H1 (cell line): ENCODE measurements at regions not wholly inside any gene's neighbourhood (a gene's known extent, or its start where the extent isn't known, plus 50 kb on each side); places are given as distances from the start of the nearest gene placed in this dataset.

Experiments
- CBX5 ChIP-seq: fragments of 300-800, 300-1000 bp; sonication (generic); IDR thresholded peaks from 2 replicates; pipeline ENCODE4 v1.7.1; 2016; ENCODE audit warnings: antibody characterized with exemption, low read length, low read depth
- CEBPB ChIP-seq: IDR thresholded peaks from 2 replicates; pipeline ENCODE4 v1.6.1; 2012; ENCODE audit warnings: low read depth, low read length
- EZH2 ChIP-seq: fragments of 200-600 bp; sonication (generic); IDR thresholded peaks from 2 replicates; pipeline ENCODE4 v1.7.1; 2012; ENCODE audit warnings: low read depth, mild to moderate bottlenecking, moderate library complexity, low read length, inconsistent platforms; ENCODE audit not compliant: severe bottlenecking
- HDAC2 ChIP-seq, 2 experiments: fragments of 300-600 bp in 1 of 2; sonication (generic) in 1 of 2; IDR thresholded peaks; 2 replicates each; pipeline ENCODE4 v1.6.1; 2011 to 2012; ENCODE audit warnings: low read depth in 2 of 2, low read length in 2 of 2, mild to moderate bottlenecking in 2 of 2, moderate library complexity in 2 of 2, borderline replicate concordance in 1 of 2, inconsistent platforms in 1 of 2
- POLR2A ChIP-seq, 2 experiments: IDR thresholded peaks; 1 replicate in 1 of 2; 2 replicates in 1 of 2; pipeline ENCODE4 v1.6.1; 2011; ENCODE audit warnings: low read depth in 2 of 2, low read length in 2 of 2, mild to moderate bottlenecking in 2 of 2; ENCODE audit errors: control extremely low read depth in 1 of 2
- POLR2AphosphoS5 ChIP-seq: IDR thresholded peaks from 2 replicates; pipeline ENCODE4 v1.6.1; 2011; ENCODE audit warnings: low read depth, low read length
- SP2 ChIP-seq: IDR thresholded peaks from 2 replicates; pipeline ENCODE4 v1.6.1; 2012; ENCODE audit warnings: mild to moderate bottlenecking, low read length, inconsistent platforms
- SP4 ChIP-seq: IDR thresholded peaks from 2 replicates; pipeline ENCODE4 v1.6.1; 2012; ENCODE audit warnings: low read length, inconsistent platforms
- YY1 ChIP-seq: IDR thresholded peaks from 2 replicates; pipeline ENCODE4 v1.6.1; 2011; ENCODE audit warnings: low read depth, mild to moderate bottlenecking, low read length
- TF ChIP-seq, protein P1 (sequence below): IDR thresholded peaks from 2 replicates; pipeline ENCODE4 v1.6.1; 2011; ENCODE audit warnings: low read depth, mild to moderate bottlenecking, low read length; ENCODE audit not compliant: insufficient read depth
- TF ChIP-seq, protein P2 (sequence below), 3 experiments: IDR thresholded peaks; 1 replicate in 2 of 3; 2 replicates in 1 of 3; pipeline versions ENCODE4 v1.5.1 to v1.6.1; 2011; ENCODE audit warnings: low read length in 3 of 3, mild to moderate bottlenecking in 3 of 3, inconsistent platforms in 2 of 3, low read depth in 1 of 3, moderate library complexity in 1 of 3; ENCODE audit not compliant: insufficient read depth in 1 of 3; ENCODE audit errors: control extremely low read depth in 1 of 3

DNA sequence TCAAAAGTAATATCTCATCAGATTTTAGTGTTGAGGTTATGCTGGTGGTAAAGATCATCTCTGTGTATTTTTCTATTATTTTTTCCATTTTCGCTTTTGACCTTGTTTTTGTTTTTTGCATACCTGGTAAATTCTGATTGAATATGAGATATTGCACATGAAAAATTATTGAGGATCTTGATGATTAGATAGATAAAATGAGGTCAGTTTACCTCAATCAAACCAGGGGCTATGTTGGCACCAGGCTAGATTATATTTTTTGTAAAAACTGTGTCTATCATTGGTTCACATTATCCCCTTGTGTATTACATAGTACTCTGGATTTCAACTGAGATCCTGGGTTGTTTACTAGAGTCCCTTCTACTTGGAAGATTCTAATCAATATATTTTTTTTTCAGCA lies 774.9 kb upstream of the ZNF608 start:
- TF ChIP-seq, protein P1, sequence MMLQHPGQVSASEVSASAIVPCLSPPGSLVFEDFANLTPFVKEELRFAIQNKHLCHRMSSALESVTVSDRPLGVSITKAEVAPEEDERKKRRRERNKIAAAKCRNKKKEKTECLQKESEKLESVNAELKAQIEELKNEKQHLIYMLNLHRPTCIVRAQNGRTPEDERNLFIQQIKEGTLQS: no peak
- no peak for TF ChIP-seq CBX5
- no peak for TF ChIP-seq EZH2
- TF ChIP-seq CEBPB: no peak
- no peak for TF ChIP-seq HDAC2 (IDR thresholded peaks at IDR 0.05; ENCODE audit: borderline replicate concordance in 1 of 2, low read depth in 2 of 2, low read length in 2 of 2)
- TF ChIP-seq SP4: no peak
- TF ChIP-seq, protein P2, sequence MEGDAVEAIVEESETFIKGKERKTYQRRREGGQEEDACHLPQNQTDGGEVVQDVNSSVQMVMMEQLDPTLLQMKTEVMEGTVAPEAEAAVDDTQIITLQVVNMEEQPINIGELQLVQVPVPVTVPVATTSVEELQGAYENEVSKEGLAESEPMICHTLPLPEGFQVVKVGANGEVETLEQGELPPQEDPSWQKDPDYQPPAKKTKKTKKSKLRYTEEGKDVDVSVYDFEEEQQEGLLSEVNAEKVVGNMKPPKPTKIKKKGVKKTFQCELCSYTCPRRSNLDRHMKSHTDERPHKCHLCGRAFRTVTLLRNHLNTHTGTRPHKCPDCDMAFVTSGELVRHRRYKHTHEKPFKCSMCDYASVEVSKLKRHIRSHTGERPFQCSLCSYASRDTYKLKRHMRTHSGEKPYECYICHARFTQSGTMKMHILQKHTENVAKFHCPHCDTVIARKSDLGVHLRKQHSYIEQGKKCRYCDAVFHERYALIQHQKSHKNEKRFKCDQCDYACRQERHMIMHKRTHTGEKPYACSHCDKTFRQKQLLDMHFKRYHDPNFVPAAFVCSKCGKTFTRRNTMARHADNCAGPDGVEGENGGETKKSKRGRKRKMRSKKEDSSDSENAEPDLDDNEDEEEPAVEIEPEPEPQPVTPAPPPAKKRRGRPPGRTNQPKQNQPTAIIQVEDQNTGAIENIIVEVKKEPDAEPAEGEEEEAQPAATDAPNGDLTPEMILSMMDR (IDR thresholded peaks at IDR 0.05; ENCODE audit: control extremely low read depth in 1 of 3, insufficient read depth in 1 of 3, low read depth in 1 of 3, low read length in 3 of 3): no peak
- TF ChIP-seq POLR2A (IDR thresholded peaks at IDR 0.05; ENCODE audit: control extremely low read depth in 1 of 2, low read depth in 2 of 2, low read length in 2 of 2): no peak
- TF ChIP-seq YY1: no peak
- no peak for TF ChIP-seq POLR2AphosphoS5
- no peak for TF ChIP-seq SP2
